MCF 10A (cell line): ENCODE measurements at regions not wholly inside any gene's neighbourhood (a gene's known extent, or its start where the extent isn't known, plus 50 kb on each side); places are given as distances from the start of the nearest gene placed in this dataset.

ENCODE experiments used
- BruUV-seq: library from RNA; stranded (reverse); fragments of 400-500 nt; replicated peaks from 2 replicates; lab custom pipeline; 2021; lab: Mats Ljungman, UMichigan
- CTCF ChIA-PET: fragments of 300-600 bp; sonication (Branson Sonifier 250); formaldehyde crosslinking; extraction: SDS; loops from one replicate; lab custom pipeline; 2021; ENCODE audit warnings: antibody characterized with exemption, inconsistent platforms; lab: Yijun Ruan, JAX
- POLR2A ChIA-PET: fragments of 300-600, 350-650 bp; sonication (Branson Sonifier 250); formaldehyde crosslinking; extraction: SDS; loops from one replicate; lab custom pipeline; 2020; ENCODE audit warnings: antibody characterized with exemption, inconsistent platforms; lab: Yijun Ruan, JAX
- DNase-seq: peaks from one replicate; pipeline ENCODE4 v3.0.0-alpha.2; 2018; ENCODE audit not compliant: unreplicated experiment
- H3K27ac Mint-ChIP-seq: one replicate; pipeline ENCODE4 v1.8.0; 2022; ENCODE audit warnings: mild to moderate bottlenecking, low read depth, mixed read lengths; ENCODE audit not compliant: unreplicated experiment
- H3K27me3 Mint-ChIP-seq: one replicate; pipeline ENCODE4 v1.8.0; 2022; ENCODE audit warnings: mixed read lengths; ENCODE audit not compliant: insufficient read depth, unreplicated experiment
- H3K36me3 Mint-ChIP-seq: one replicate; pipeline ENCODE4 v1.8.0; 2022; ENCODE audit warnings: mild to moderate bottlenecking, moderate library complexity, mixed read lengths; ENCODE audit not compliant: insufficient read depth, unreplicated experiment
- H3K4me1 Mint-ChIP-seq: one replicate; pipeline ENCODE4 v1.8.0; 2022; ENCODE audit warnings: mixed read lengths; ENCODE audit not compliant: insufficient read depth, unreplicated experiment
- H3K4me3 Mint-ChIP-seq: one replicate; pipeline ENCODE4 v1.8.0; 2022; ENCODE audit warnings: mild to moderate bottlenecking, moderate library complexity, mixed read lengths; ENCODE audit not compliant: unreplicated experiment
- H3K9me3 Mint-ChIP-seq: one replicate; pipeline ENCODE4 v1.8.0; 2022; ENCODE audit warnings: mixed read lengths; ENCODE audit not compliant: unreplicated experiment
- intact Hi-C: fragments of 100-400 bp; cut with micrococcal nuclease; formaldehyde crosslinking; loops from 2 replicates; pipeline ENCODE4 v1.14.1; 2022
- TF ChIP-seq, protein P1 (sequence below): fragments of 200-600 bp; IDR thresholded peaks from one replicate; pipeline ENCODE4 v1.8.0; 2022; ENCODE audit warnings: antibody characterized with exemption, mild to moderate bottlenecking; ENCODE audit not compliant: unreplicated experiment

DNA sequence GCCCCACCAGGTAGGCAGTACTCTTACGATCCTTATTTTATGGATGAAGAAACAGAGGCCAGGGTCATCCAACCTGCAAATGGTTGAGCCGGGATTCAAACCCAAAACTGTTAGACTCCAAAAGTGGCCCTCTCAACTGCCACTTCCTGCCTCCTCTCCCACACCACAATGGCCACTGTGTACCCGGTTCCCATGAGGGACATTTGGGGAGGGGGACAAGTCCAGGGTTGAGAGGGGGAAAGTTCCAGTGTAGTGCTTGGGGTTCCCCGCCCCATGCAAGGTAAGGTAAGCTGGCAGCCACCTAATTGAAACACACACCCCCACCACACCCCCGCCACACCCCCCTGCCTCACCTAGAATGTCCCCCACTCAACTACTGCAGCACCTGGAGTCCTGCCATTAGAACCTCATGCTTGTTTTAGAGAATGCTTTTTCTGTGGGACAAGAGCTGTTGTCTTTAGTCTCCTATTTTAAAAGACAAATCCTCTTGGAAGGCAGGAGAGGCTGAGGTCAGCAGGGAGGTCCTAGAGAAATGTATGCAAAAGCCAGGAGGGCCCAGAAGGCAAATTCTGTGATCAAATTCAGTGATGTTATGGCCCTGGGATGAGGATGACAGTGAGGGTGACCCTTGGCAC lies 145.2 kb downstream of the ZFP36L2 start:
- intact Hi-C loops: no loop called here

DNA sequence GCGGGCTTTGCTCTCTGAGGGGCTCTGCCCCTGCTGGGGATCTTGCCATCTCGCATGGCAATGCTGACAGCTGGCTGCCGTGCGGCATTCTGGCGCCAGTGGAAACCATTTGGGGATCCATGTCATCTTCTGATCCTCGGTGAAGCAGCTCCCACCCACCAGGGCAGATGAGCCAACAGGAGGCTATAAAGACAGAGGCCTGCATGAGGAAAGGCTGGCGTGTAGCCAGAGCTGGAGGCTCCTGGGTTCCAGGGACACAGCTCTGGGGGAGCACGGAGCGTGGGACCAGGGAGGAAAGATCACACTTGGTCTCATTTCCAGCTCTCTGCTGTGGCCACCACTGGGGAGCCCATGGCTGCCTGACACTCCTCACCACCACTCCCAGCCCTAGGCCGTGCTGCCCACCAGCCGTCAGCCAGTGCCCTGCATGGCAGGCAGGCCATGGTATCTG lies 145.8 kb downstream of the ZFP36L2 start:
- POLR2A ChIA-PET: interaction anchor here (0.6 to 6.4 kb wide), 4 partner anchors 22 to 142 kb away, joined by 3 to 54 read pairs (median 4); no protein-coding TSS in a partner anchor
- no TSS peak for BruUV-seq
- Mint-ChIP-seq H3K36me3 (peaks cover 16% of the 10 kb centered on the region), H3K9me3 (no peaks in the 10 kb centered on the region), H3K4me1 (peaks cover 61% of the 10 kb centered on the region), H3K27me3 (no peaks in the 10 kb centered on the region), H3K27ac (peak overlapping the region; percentile 31), H3K4me3 (no peak overlapping the region)
- no peak for DNase-seq
- CTCF ChIA-PET: interaction anchor here (0.8 to 1.7 kb wide), 4 partner anchors 50 to 404 kb away, joined by 3 to 6 read pairs (median 4); no protein-coding TSS in a partner anchor
- TF ChIP-seq, protein P1, sequence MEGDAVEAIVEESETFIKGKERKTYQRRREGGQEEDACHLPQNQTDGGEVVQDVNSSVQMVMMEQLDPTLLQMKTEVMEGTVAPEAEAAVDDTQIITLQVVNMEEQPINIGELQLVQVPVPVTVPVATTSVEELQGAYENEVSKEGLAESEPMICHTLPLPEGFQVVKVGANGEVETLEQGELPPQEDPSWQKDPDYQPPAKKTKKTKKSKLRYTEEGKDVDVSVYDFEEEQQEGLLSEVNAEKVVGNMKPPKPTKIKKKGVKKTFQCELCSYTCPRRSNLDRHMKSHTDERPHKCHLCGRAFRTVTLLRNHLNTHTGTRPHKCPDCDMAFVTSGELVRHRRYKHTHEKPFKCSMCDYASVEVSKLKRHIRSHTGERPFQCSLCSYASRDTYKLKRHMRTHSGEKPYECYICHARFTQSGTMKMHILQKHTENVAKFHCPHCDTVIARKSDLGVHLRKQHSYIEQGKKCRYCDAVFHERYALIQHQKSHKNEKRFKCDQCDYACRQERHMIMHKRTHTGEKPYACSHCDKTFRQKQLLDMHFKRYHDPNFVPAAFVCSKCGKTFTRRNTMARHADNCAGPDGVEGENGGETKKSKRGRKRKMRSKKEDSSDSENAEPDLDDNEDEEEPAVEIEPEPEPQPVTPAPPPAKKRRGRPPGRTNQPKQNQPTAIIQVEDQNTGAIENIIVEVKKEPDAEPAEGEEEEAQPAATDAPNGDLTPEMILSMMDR: no peak
- intact Hi-C loops: no loop called here

More for the DNA sequence above, 145.2 kb downstream of the ZFP36L2 start:
- ChIA-PET CTCF (interaction anchor here (0.8 to 1.7 kb wide), 5 partner anchors 49 to 403 kb away, joined by 3 to 6 read pairs (median 4); no protein-coding TSS in a partner anchor), POLR2A (interaction anchor here (1.4 to 6.4 kb wide), 2 partner anchors 21 to 141 kb away, joined by 5 to 54 read pairs; no protein-coding TSS in a partner anchor)
- peaks cover 19% of the 10 kb centered on the region for H3K36me3 Mint-ChIP-seq
- TF ChIP-seq, protein P1: no peak
- H3K27ac Mint-ChIP-seq: peak overlapping the region; percentile 31
- H3K27me3 Mint-ChIP-seq: no peaks in the 10 kb centered on the region
- no peaks in the 10 kb centered on the region for H3K9me3 Mint-ChIP-seq
- H3K4me1 Mint-ChIP-seq: peaks cover 61% of the 10 kb centered on the region
- DNase-seq: no peak
- BruUV-seq: no TSS peak
- H3K4me3 Mint-ChIP-seq: no peak overlapping the region

DNA sequence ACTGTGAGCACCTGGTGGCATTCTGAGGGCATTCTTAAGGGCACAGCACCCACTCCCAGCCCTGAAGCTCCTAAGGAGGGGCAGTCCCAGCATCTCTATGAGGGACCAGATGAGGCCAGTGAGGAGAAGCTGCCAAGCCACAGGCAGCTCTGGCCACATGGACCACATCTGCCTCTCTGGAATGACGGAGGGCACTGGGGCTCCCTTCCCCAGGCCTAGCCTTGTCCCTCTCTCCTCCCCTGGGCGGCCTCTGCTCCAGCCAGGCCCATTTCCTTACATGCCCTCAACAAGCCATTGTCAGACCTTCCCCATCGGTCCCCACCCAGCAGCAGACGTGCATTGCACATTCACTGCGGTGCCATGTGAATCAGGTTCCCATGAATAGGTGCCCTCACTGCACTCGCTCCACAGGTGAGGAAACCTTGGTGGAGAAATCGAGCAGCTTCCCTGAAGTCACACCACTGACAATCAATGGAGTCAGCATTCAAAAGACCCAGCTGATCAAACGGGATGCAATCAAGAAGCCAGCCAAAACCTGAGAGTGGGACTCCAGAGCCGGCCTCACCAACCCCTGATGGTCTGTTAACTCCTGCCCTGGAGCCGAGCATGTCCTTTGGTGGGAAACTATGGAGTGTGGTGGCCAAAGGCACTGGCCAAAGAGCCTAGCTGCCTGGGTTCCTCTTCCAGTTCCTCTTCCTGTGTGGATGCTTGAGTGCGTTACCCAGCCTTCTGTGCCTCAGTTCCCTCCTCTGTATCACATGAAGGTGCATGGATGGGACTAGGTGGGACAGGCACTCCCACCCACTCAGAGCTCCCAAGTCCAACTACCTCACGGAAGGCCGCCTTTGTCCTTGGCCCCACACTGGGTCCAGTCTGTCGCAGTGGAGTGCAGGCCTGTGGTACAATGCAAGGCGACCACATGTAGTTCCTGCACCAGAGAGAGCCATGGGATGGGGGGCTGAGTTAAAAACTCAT lies 147.3 kb downstream of the ZFP36L2 start:
- ChIA-PET POLR2A (interaction anchor here (2.2 to 6.4 kb wide), 2 partner anchors 28 to 144 kb away, joined by 8 to 54 read pairs; no protein-coding TSS in a partner anchor), CTCF (interaction anchor here (0.6 to 0.7 kb wide), 2 partner anchors 24 to 32 kb away, joined by 3 to 4 read pairs; no protein-coding TSS in a partner anchor)
- Mint-ChIP-seq H3K4me3 (no peak overlapping the region), H3K36me3 (peaks cover 16% of the 10 kb centered on the region), H3K27me3 (no peaks in the 10 kb centered on the region), H3K4me1 (peaks cover 61% of the 10 kb centered on the region), H3K27ac (peak overlapping the region; percentile 71), H3K9me3 (no peaks in the 10 kb centered on the region)
- intact Hi-C loops: loop anchor here (10.0 kb wide), 1 partner anchor 104 kb away; no protein-coding TSS in a partner anchor
- DNase-seq: no peak
- no TSS peak for BruUV-seq
- TF ChIP-seq, protein P1: no peak
